NB4 (cell line): ENCODE measurements at regions not wholly inside any gene's neighbourhood (a gene's known extent, or its start where the extent isn't known, plus 50 kb on each side); places are given as distances from the start of the nearest gene placed in this dataset.
"Not testable (repeated sequence)": the region's sequence is repeated elsewhere in the genome, so short reads cannot be mapped to it uniquely, and the experiment has no call there.

Experiments
- POLR2A ChIP-seq: IDR thresholded peaks from 2 replicates; pipeline ENCODE4 v1.6.1; 2011; ENCODE audit warnings: mild to moderate bottlenecking; ENCODE audit not compliant: insufficient read length; ENCODE audit errors: extremely low read depth
- TF ChIP-seq, protein P1 (sequence below): IDR thresholded peaks from one replicate; pipeline ENCODE4 v1.5.1; 2012; ENCODE audit warnings: low read depth, low read length

DNA sequence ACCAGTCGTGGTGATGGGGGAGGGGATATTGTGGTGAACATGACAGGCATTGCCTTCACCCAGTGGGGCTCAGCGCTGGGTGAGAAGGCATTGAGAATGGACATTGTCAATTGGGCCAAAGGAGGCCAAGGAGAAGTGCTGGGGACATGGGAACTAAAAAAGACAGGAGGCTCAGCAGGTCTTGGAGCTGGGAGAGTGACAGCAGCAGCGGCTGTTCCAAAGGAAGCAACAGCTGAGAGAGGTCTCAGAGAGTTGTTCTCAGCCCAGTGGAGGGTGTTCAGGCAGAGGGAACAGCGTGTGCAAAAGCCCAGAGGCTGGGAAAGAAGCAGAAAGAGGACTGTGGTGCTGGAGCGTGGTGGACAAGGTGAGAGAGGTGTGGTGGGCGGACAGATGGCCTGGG lies 56.6 kb upstream of the ASNS start:
- TF ChIP-seq, protein P1, sequence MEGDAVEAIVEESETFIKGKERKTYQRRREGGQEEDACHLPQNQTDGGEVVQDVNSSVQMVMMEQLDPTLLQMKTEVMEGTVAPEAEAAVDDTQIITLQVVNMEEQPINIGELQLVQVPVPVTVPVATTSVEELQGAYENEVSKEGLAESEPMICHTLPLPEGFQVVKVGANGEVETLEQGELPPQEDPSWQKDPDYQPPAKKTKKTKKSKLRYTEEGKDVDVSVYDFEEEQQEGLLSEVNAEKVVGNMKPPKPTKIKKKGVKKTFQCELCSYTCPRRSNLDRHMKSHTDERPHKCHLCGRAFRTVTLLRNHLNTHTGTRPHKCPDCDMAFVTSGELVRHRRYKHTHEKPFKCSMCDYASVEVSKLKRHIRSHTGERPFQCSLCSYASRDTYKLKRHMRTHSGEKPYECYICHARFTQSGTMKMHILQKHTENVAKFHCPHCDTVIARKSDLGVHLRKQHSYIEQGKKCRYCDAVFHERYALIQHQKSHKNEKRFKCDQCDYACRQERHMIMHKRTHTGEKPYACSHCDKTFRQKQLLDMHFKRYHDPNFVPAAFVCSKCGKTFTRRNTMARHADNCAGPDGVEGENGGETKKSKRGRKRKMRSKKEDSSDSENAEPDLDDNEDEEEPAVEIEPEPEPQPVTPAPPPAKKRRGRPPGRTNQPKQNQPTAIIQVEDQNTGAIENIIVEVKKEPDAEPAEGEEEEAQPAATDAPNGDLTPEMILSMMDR, result not testable (repeated sequence)
- TF ChIP-seq POLR2A, result not testable (repeated sequence)
